ENCODE measurements at regions not wholly inside any gene's neighbourhood (a gene's known extent, or its start where the extent isn't known, plus 50 kb on each side); places are given as distances from the start of the nearest gene placed in this dataset.

DNA sequence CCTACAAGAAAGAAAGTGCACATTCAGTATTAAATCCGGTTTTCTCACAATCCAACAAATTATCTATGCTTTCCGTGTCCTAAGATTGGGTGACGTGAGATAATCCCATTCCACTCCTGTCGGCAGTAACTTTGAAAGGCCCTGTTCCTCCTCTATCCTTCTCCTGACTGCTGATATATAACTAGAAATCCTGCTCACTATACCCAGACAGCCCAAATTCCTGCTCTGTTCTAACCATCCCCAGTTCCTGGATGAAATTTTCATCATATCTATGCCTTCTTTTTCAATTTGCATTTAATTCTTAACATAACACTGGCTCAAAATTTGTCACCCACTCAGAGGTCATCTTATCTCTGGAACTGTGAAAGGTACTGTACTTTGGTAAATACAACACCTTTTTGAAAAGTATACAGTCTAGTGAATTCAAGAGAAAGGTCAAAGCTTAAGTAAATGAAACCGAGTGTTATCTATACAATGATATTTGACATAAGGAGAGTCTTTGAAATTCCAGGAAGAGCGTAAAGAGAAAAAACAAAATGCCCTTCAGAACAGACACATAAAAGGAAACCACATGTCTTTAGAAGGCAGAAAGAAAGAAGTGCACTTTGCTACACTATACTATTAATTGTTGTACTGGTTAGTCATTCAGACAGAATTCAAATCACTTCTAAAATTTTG lies 200.5 kb upstream of the NEGR1 start:
- Histone ChIP-seq H3K4me1 (ENCODE audit: insufficient read depth) (no peaks in the 10 kb centered on the region), H3K4me2 (no peak overlapping the region), H3K27ac (ENCODE audit: low read depth) (no peak overlapping the region), H3K36me3 (ENCODE audit: insufficient read depth) (no peaks in the 10 kb centered on the region), H3K4me3 (no peak overlapping the region), H3K9me2 (ENCODE audit: insufficient read depth) (no peaks in the 10 kb centered on the region; the same call in 1 of the 2 replicates), H3K27me3 (ENCODE audit: insufficient read depth) (no peaks in the 10 kb centered on the region), H2AFZ (no peak overlapping the region), H4K20me1 (replicated peaks; ENCODE audit: insufficient read depth) (no peaks in the 10 kb centered on the region), H3K79me2 (replicated peaks; ENCODE audit: insufficient read depth) (no peaks in the 10 kb centered on the region), H3F3A (replicated peaks; ENCODE audit: low read depth) (no peaks in the 10 kb centered on the region)
- DNase-seq (ENCODE audit: low spot score) = no peak
- H3K36me3 Mint-ChIP-seq (ENCODE audit: low read depth) = peaks cover 18% of the 10 kb centered on the region
- TF ChIP-seq ZNF331 (CRISPR knock-in tag; IDR thresholded peaks at IDR 0.05; ENCODE audit: low read depth) = no peak
- H3K27me3 Mint-ChIP-seq (ENCODE audit: insufficient read depth, low read depth, poor library complexity) = no peaks in the 10 kb centered on the region
- H3K9me3 Mint-ChIP-seq = peaks cover 21% of the 10 kb centered on the region
- H3K4me1 Mint-ChIP-seq = no peaks in the 10 kb centered on the region
- no peak for ATAC-seq
- no peak overlapping the region for H3K27ac Mint-ChIP-seq
- H3K4me3 Mint-ChIP-seq = no peak overlapping the region

DNA sequence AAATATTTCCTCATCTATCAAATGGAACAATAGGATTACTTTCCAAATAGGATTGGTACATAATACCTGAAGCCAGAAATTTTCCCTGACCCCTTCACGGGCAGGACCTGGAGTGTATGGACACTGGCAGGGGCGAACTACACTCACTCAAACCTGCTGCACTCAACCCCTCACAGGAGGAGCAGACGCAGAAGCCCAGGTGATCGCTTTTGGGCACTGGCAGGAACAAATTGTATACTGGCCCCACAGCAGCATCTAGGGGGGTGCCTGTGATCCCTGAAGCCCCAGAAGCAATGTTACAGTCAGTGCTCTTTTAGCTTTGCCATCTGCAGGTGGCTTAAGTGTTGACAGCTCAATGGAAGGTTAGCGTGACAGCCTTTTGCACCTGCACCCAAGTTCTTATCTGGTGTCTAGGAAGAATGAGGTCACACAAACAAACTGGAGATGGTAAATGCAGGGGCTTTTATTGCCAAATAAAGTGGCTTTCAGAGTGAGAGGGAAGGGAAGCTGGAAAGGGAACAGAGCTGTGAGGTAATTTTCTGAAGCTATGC lies 199.2 kb upstream of the NEGR1 start:
- Mint-ChIP-seq H3K9me3 (peaks cover 21% of the 10 kb centered on the region), H3K4me1 (no peaks in the 10 kb centered on the region), H3K27ac (no peak overlapping the region), H3K36me3 (ENCODE audit: low read depth) (peaks cover 18% of the 10 kb centered on the region), H3K27me3 (ENCODE audit: insufficient read depth, low read depth, poor library complexity) (no peaks in the 10 kb centered on the region), H3K4me3 (no peak overlapping the region)
- Histone ChIP-seq H3K27me3 (ENCODE audit: insufficient read depth) (no peaks in the 10 kb centered on the region), H3K27ac (ENCODE audit: low read depth) (no peak overlapping the region), H3K4me2 (no peak overlapping the region), H3K36me3 (ENCODE audit: insufficient read depth) (no peaks in the 10 kb centered on the region), H3F3A (replicated peaks; ENCODE audit: low read depth) (no peaks in the 10 kb centered on the region), H3K4me1 (ENCODE audit: insufficient read depth) (no peaks in the 10 kb centered on the region), H3K4me3 (no peak overlapping the region), H2AFZ (no peak overlapping the region), H3K79me2 (replicated peaks; ENCODE audit: insufficient read depth) (no peaks in the 10 kb centered on the region), H4K20me1 (replicated peaks; ENCODE audit: insufficient read depth) (no peaks in the 10 kb centered on the region), H3K9me2 (ENCODE audit: insufficient read depth) (no peaks in the 10 kb centered on the region; the same call in 1 of the 2 replicates)
- no peak for DNase-seq (ENCODE audit: low spot score)
- ATAC-seq = no peak
- TF ChIP-seq EZH2 (IDR thresholded peaks at IDR 0.05; ENCODE audit: low read depth, unreplicated experiment) (no peak), STAT1 (IDR thresholded peaks at IDR 0.05; ENCODE audit: unreplicated experiment) (no peak), POLR2AphosphoS5 (IDR thresholded peaks at IDR 0.05; ENCODE audit: low read depth) (no peak), CREB1 (CRISPR knock-in tag; IDR thresholded peaks at IDR 0.05; ENCODE audit: low read depth) (no peak), JUNB (IDR thresholded peaks at IDR 0.05; ENCODE audit: unreplicated experiment) (no peak), NANOG (IDR thresholded peaks at IDR 0.05; ENCODE audit: borderline replicate concordance) (no peak)
- TF ChIP-seq, protein P1, sequence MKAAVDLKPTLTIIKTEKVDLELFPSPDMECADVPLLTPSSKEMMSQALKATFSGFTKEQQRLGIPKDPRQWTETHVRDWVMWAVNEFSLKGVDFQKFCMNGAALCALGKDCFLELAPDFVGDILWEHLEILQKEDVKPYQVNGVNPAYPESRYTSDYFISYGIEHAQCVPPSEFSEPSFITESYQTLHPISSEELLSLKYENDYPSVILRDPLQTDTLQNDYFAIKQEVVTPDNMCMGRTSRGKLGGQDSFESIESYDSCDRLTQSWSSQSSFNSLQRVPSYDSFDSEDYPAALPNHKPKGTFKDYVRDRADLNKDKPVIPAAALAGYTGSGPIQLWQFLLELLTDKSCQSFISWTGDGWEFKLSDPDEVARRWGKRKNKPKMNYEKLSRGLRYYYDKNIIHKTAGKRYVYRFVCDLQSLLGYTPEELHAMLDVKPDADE (IDR thresholded peaks at IDR 0.05) = no peak
- TF ChIP-seq, protein P2, sequence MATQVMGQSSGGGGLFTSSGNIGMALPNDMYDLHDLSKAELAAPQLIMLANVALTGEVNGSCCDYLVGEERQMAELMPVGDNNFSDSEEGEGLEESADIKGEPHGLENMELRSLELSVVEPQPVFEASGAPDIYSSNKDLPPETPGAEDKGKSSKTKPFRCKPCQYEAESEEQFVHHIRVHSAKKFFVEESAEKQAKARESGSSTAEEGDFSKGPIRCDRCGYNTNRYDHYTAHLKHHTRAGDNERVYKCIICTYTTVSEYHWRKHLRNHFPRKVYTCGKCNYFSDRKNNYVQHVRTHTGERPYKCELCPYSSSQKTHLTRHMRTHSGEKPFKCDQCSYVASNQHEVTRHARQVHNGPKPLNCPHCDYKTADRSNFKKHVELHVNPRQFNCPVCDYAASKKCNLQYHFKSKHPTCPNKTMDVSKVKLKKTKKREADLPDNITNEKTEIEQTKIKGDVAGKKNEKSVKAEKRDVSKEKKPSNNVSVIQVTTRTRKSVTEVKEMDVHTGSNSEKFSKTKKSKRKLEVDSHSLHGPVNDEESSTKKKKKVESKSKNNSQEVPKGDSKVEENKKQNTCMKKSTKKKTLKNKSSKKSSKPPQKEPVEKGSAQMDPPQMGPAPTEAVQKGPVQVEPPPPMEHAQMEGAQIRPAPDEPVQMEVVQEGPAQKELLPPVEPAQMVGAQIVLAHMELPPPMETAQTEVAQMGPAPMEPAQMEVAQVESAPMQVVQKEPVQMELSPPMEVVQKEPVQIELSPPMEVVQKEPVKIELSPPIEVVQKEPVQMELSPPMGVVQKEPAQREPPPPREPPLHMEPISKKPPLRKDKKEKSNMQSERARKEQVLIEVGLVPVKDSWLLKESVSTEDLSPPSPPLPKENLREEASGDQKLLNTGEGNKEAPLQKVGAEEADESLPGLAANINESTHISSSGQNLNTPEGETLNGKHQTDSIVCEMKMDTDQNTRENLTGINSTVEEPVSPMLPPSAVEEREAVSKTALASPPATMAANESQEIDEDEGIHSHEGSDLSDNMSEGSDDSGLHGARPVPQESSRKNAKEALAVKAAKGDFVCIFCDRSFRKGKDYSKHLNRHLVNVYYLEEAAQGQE (IDR thresholded peaks at IDR 0.05; ENCODE audit: unreplicated experiment) = no peak
- TF ChIP-seq, protein P3, sequence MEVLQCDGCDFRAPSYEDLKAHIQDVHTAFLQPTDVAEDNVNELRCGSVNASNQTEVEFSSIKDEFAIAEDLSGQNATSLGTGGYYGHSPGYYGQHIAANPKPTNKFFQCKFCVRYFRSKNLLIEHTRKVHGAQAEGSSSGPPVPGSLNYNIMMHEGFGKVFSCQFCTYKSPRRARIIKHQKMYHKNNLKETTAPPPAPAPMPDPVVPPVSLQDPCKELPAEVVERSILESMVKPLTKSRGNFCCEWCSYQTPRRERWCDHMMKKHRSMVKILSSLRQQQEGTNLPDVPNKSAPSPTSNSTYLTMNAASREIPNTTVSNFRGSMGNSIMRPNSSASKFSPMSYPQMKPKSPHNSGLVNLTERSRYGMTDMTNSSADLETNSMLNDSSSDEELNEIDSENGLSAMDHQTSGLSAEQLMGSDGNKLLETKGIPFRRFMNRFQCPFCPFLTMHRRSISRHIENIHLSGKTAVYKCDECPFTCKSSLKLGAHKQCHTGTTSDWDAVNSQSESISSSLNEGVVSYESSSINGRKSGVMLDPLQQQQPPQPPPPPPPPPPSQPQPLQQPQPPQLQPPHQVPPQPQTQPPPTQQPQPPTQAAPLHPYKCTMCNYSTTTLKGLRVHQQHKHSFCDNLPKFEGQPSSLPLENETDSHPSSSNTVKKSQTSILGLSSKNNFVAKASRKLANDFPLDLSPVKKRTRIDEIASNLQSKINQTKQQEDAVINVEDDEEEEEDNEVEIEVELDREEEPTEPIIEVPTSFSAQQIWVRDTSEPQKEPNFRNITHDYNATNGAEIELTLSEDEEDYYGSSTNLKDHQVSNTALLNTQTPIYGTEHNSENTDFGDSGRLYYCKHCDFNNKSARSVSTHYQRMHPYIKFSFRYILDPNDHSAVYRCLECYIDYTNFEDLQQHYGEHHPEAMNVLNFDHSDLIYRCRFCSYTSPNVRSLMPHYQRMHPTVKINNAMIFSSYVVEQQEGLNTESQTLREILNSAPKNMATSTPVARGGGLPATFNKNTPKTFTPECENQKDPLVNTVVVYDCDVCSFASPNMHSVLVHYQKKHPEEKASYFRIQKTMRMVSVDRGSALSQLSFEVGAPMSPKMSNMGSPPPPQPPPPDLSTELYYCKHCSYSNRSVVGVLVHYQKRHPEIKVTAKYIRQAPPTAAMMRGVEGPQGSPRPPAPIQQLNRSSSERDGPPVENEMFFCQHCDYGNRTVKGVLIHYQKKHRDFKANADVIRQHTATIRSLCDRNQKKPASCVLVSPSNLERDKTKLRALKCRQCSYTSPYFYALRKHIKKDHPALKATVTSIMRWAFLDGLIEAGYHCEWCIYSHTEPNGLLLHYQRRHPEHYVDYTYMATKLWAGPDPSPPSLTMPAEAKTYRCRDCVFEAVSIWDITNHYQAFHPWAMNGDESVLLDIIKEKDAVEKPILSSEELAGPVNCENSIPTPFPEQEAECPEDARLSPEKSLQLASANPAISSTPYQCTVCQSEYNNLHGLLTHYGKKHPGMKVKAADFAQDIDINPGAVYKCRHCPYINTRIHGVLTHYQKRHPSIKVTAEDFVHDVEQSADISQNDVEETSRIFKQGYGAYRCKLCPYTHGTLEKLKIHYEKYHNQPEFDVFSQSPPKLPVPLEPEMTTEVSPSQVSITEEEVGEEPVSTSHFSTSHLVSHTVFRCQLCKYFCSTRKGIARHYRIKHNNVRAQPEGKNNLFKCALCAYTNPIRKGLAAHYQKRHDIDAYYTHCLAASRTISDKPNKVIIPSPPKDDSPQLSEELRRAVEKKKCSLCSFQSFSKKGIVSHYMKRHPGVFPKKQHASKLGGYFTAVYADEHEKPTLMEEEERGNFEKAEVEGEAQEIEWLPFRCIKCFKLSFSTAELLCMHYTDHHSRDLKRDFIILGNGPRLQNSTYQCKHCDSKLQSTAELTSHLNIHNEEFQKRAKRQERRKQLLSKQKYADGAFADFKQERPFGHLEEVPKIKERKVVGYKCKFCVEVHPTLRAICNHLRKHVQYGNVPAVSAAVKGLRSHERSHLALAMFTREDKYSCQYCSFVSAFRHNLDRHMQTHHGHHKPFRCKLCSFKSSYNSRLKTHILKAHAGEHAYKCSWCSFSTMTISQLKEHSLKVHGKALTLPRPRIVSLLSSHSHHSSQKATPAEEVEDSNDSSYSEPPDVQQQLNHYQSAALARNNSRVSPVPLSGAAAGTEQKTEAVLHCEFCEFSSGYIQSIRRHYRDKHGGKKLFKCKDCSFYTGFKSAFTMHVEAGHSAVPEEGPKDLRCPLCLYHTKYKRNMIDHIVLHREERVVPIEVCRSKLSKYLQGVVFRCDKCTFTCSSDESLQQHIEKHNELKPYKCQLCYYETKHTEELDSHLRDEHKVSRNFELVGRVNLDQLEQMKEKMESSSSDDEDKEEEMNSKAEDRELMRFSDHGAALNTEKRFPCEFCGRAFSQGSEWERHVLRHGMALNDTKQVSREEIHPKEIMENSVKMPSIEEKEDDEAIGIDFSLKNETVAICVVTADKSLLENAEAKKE (CRISPR knock-in tag; IDR thresholded peaks at IDR 0.05) = no peak

Data from GM23338 (cell line).